ENCODE measurements at regions not wholly inside any gene's neighbourhood (a gene's known extent, or its start where the extent isn't known, plus 50 kb on each side); places are given as distances from the start of the nearest gene placed in this dataset.

DNA sequence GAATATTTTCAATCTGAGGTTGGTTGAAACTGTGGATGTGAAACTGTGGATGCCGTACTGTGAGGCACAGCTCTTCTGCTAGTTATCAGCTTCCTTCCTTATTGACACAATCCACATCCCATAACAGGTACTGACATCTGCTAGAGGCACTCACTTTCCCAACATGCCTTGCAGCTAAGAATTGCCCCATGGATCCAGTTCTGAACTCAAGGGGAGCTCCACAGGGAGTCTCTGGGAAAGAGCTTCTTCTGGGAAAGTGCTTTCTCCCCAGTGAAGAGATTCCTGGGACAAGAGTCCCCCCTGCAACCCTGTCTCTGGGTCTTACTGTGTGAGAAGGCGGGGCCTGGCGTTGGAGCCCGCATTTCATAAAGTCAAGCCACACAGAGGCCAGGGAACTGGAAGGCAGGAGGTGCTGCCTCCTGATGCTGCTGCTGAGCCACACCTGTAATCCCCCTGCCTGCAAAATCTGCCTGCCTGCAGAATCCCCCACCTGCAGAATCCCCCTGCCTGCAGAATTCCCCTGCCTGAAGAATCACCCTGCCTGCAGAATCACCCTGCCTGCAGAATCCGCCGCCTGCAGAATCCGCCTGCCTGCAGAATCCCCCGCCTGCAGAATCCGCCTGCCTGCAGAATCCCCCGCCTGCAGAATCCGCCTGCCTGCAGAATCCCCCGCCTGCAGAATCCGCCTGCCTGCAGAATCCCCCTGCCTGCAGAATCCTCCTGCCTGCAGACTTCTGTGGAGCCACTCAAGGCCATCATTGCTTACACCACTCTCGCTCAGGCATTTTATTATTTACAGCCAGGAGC is 305.4 kb downstream of the FOXL1 start:
- H3K4me1 Mint-ChIP-seq: peaks cover 4% of the 10 kb centered on the region
- no peak overlapping the region for H3K9ac ChIP-seq (ENCODE audit: extremely low read depth, low read length, poor library complexity, severe bottlenecking)
- no peak overlapping the region for H3K4me3 Mint-ChIP-seq
- TF ChIP-seq, protein P1, sequence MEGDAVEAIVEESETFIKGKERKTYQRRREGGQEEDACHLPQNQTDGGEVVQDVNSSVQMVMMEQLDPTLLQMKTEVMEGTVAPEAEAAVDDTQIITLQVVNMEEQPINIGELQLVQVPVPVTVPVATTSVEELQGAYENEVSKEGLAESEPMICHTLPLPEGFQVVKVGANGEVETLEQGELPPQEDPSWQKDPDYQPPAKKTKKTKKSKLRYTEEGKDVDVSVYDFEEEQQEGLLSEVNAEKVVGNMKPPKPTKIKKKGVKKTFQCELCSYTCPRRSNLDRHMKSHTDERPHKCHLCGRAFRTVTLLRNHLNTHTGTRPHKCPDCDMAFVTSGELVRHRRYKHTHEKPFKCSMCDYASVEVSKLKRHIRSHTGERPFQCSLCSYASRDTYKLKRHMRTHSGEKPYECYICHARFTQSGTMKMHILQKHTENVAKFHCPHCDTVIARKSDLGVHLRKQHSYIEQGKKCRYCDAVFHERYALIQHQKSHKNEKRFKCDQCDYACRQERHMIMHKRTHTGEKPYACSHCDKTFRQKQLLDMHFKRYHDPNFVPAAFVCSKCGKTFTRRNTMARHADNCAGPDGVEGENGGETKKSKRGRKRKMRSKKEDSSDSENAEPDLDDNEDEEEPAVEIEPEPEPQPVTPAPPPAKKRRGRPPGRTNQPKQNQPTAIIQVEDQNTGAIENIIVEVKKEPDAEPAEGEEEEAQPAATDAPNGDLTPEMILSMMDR (conservative IDR thresholded peaks at IDR 0.05): no peak
- no peak for DNase-seq
- H3K4me1 ChIP-seq (ENCODE audit: control insufficient read depth, insufficient read depth, low read length): no peaks in the 10 kb centered on the region
- H3K36me3 Mint-ChIP-seq (ENCODE audit: low read depth): no peaks in the 10 kb centered on the region
- H3K27ac Mint-ChIP-seq: no peak overlapping the region
- H3K9me3 ChIP-seq (ENCODE audit: control insufficient read depth, low read length): no peaks in the 10 kb centered on the region
- no peak overlapping the region for H3K4me3 ChIP-seq (ENCODE audit: low read length)
- no peaks in the 10 kb centered on the region for H3K27me3 ChIP-seq (ENCODE audit: control insufficient read depth, insufficient read depth, low read length, poor library complexity, severe bottlenecking)
- no peak overlapping the region for H3K27ac ChIP-seq (ENCODE audit: low read depth, low read length)
- WGBS, 2 experiments (ENCODE audit: insufficient coverage in 1 of 2, insufficient read length in 1 of 2): 52 to 70% methylated on average over 5 to 14 of the region's 14 CpGs
- no peaks in the 10 kb centered on the region for H3K36me3 ChIP-seq (ENCODE audit: control insufficient read depth, insufficient read depth, low read length)
- H3K27me3 Mint-ChIP-seq (ENCODE audit: insufficient read depth): peaks cover 3% of the 10 kb centered on the region
- no peaks in the 10 kb centered on the region for H3K9me3 Mint-ChIP-seq

DNA sequence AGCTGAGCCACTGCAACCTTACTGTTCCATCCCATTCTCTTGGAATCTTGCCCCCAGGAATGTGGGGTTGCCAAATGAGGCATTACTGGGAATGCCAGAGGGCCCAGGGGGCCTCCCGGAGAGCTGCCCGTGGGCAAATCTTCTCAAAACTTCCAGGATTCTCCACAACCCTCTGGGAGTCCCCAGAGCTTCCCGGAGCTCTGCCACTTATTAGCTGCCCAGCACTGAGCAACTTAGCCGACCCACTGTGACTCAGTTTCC is 306.0 kb downstream of the FOXL1 start:
- Mint-ChIP-seq H3K4me1 (peaks cover 4% of the 10 kb centered on the region), H3K27me3 (ENCODE audit: insufficient read depth) (peaks cover 3% of the 10 kb centered on the region), H3K9me3 (no peaks in the 10 kb centered on the region), H3K36me3 (ENCODE audit: low read depth) (no peaks in the 10 kb centered on the region), H3K27ac (no peak overlapping the region), H3K4me3 (no peak overlapping the region)
- H3K27me3 ChIP-seq (ENCODE audit: control insufficient read depth, insufficient read depth, low read length, poor library complexity, severe bottlenecking): no peaks in the 10 kb centered on the region
- H3K36me3 ChIP-seq (ENCODE audit: control insufficient read depth, insufficient read depth, low read length): no peaks in the 10 kb centered on the region
- no peak for DNase-seq
- H3K4me1 ChIP-seq (ENCODE audit: control insufficient read depth, insufficient read depth, low read length): no peaks in the 10 kb centered on the region
- H3K4me3 ChIP-seq (ENCODE audit: low read length): no peak overlapping the region
- H3K9me3 ChIP-seq (ENCODE audit: control insufficient read depth, low read length): no peaks in the 10 kb centered on the region
- H3K27ac ChIP-seq (ENCODE audit: low read depth, low read length): no peak overlapping the region
- 67 to 70% methylated on average over 2 to 4 of the region's 4 CpGs for WGBS, 2 experiments (ENCODE audit: insufficient coverage in 1 of 2, insufficient read length in 1 of 2)
- TF ChIP-seq, protein P1 (conservative IDR thresholded peaks at IDR 0.05): no peak
- H3K9ac ChIP-seq (ENCODE audit: extremely low read depth, low read length, poor library complexity, severe bottlenecking): no peak overlapping the region

DNA sequence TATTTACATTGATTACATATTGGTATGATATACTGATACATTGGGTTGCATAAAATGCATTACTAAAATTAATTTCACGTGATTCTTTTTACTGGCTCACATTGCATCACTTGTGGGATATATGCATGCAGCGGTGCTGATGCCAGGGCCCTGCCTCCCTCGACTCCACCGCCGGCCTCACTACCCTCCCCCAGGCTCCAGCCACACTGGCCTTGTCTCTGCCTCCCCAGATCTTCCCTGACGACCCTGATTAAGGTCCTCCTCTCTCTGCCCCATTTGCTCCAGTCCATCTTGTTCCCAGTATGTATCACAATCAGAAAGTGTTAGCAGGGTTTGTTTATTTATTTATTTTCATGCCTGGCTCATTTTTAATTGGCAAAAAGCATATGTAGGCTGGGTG is 306.8 kb downstream of the FOXL1 start:
- Histone ChIP-seq H3K27ac (ENCODE audit: low read depth, low read length) (no peak overlapping the region), H3K4me3 (ENCODE audit: low read length) (no peak overlapping the region), H3K36me3 (ENCODE audit: control insufficient read depth, insufficient read depth, low read length) (no peaks in the 10 kb centered on the region), H3K27me3 (ENCODE audit: control insufficient read depth, insufficient read depth, low read length, poor library complexity, severe bottlenecking) (no peaks in the 10 kb centered on the region), H3K4me1 (ENCODE audit: control insufficient read depth, insufficient read depth, low read length) (no peaks in the 10 kb centered on the region), H3K9me3 (ENCODE audit: control insufficient read depth, low read length) (no peaks in the 10 kb centered on the region), H3K9ac (ENCODE audit: extremely low read depth, low read length, poor library complexity, severe bottlenecking) (no peak overlapping the region)
- no peak overlapping the region for H3K4me3 Mint-ChIP-seq
- no peaks in the 10 kb centered on the region for H3K36me3 Mint-ChIP-seq (ENCODE audit: low read depth)
- H3K9me3 Mint-ChIP-seq: no peaks in the 10 kb centered on the region
- DNase-seq: no peak
- peaks cover 4% of the 10 kb centered on the region for H3K4me1 Mint-ChIP-seq
- TF ChIP-seq, protein P1 (conservative IDR thresholded peaks at IDR 0.05): no peak
- H3K27me3 Mint-ChIP-seq (ENCODE audit: insufficient read depth): peaks cover 3% of the 10 kb centered on the region
- no peak overlapping the region for H3K27ac Mint-ChIP-seq
- 87 to 90% methylated on average over 2 to 6 of the region's 6 CpGs for WGBS, 2 experiments (ENCODE audit: insufficient coverage in 1 of 2, insufficient read length in 1 of 2)

Data from endodermal cell (in vitro differentiated cells).